GM23248 (cell line): ENCODE measurements at regions not wholly inside any gene's neighbourhood (a gene's known extent, or its start where the extent isn't known, plus 50 kb on each side); places are given as distances from the start of the nearest gene placed in this dataset.

Experiments used
- EZH2 ChIP-seq: fragments of 200-600 bp; sonication (generic); IDR thresholded peaks from 2 replicates; pipeline ENCODE4 v1.6.1; 2018; ENCODE audit warnings: antibody characterized with exemption, mild to moderate bottlenecking; ENCODE audit not compliant: insufficient read depth, poor library complexity, severe bottlenecking
- EZH2phosphoT487 ChIP-seq: fragments of 200-600 bp; sonication (generic); IDR thresholded peaks from 2 replicates; pipeline ENCODE4 v1.6.1; 2018; ENCODE audit warnings: antibody characterized with exemption, moderate library complexity, mild to moderate bottlenecking, low read depth; ENCODE audit not compliant: insufficient read depth

GRCh38 chr17:71142333-71142732 lies 973.0 kb downstream of the KCNJ2 start:
- TF ChIP-seq EZH2phosphoT487 (no peak), EZH2 (no peak)
